Stomach (tissue), 8 donors: ENCODE measurements at regions not wholly inside any gene's neighbourhood (a gene's known extent, or its start where the extent isn't known, plus 50 kb on each side); places are given as distances from the start of the nearest gene placed in this dataset.

Experiments
- DNase-seq, 2 donors: peaks; one replicate each; pipeline versions ENCODE4 v3.0.0 to v3.0.0-alpha.2; 2013 to 2019
- H3K27ac ChIP-seq, 5 donors: fragments of 200-600 bp in 4 of 5; sonication (generic) in 4 of 5; one replicate each; pipeline ENCODE4 v1.5.1; 2013 to 2019; ENCODE audit warnings: mild to moderate bottlenecking in 1 of 5, moderate library complexity in 1 of 5
- H3K27me3 ChIP-seq, 3 donors: fragments of 200-600 bp; sonication (generic); one replicate each; pipeline ENCODE4 v1.5.1; 2017 to 2019; ENCODE audit warnings: mixed run types in 1 of 3
- H3K36me3 ChIP-seq, 4 donors: fragments of 200-600 bp; sonication (generic); 1 replicate in 3 of 4; 2 replicates in 1 of 4; pipeline ENCODE4 v1.5.1; 2016 to 2019
- H3K4me1 ChIP-seq, 4 donors: fragments of 200-600 bp; sonication (generic); one replicate each; pipeline ENCODE4 v1.5.1; 2016 to 2019
- H3K4me3 ChIP-seq, 4 donors: fragments of 200-600 bp; sonication (generic) in 3 of 4; one replicate each; pipeline ENCODE4 v1.5.1; 2016 to 2019; ENCODE audit warnings: mild to moderate bottlenecking in 1 of 4
- H3K9me3 ChIP-seq, 4 donors: fragments of 200-600 bp; sonication (generic); one replicate each; pipeline ENCODE4 v1.5.1; 2016 to 2019
- CTCF ChIP-seq, 7 experiments: fragments of 450-650 bp in 4 of 7; fragments of 200-600 bp in 3 of 7; sonication (generic) in 3 of 7; IDR thresholded peaks; one replicate each; pipeline ENCODE4 v1.5.1; 2016 to 2019; ENCODE audit warnings: antibody characterized with exemption in 7 of 7, control low read depth in 2 of 7, mild to moderate bottlenecking in 1 of 7
- EP300 ChIP-seq: sonication (generic); formaldehyde crosslinking; IDR thresholded peaks from one replicate; pipeline ENCODE4 v1.6.1; 2017; ENCODE audit warnings: antibody characterized with exemption
- POLR2A ChIP-seq, 4 donors: fragments of 450-650 bp; IDR thresholded peaks; one replicate each; pipeline ENCODE4 v1.6.1; 2016; ENCODE audit warnings: antibody characterized with exemption in 4 of 4, control low read depth in 2 of 4, mild to moderate bottlenecking in 1 of 4, moderate library complexity in 1 of 4
- POLR2AphosphoS5 ChIP-seq, 3 donors: sonication (generic); formaldehyde crosslinking; IDR thresholded peaks; one replicate each; pipeline ENCODE4 v1.6.1; 2016; ENCODE audit warnings: antibody characterized with exemption in 3 of 3
- WGBS, 5 donors: extraction: QIAGEN DNeasy Blood & Tissue Kit in 3 of 5; methylation state at CpG; one replicate each; pipeline versions ENCODE4 v1.1.5 to v1.1.7; 2013 to 2018; 5-methylcytosine and 5-hydroxymethylcytosine counted together
- intact Hi-C: fragments of 100-400 bp; cut with DNase I; formaldehyde crosslinking; loops from one replicate; pipeline ENCODE4 v1.15.1; 2023; ENCODE audit warnings: low total_unique reads
- donor health status: healthy with polysubstance abuse.
- donor health status: Bipolar disorder and iron deficiency.
- donor health status: healthy.

GRCh38 chr7:124120911-124121310, 88.0 kb upstream of the TMEM229A start:
- no peak for TF ChIP-seq CTCF (IDR thresholded peaks at IDR 0.05)
- TF ChIP-seq EP300, result no peak
- no peak for TF ChIP-seq POLR2A (IDR thresholded peaks at IDR 0.05)
- TF ChIP-seq POLR2AphosphoS5 (IDR thresholded peaks at IDR 0.05), result no peak
- Histone ChIP-seq H3K27me3 (no peaks in the 10 kb centered on the region), H3K36me3 (no peaks in the 10 kb centered on the region), H3K27ac (no peak overlapping the region), H3K4me1 (no peaks in the 10 kb centered on the region), H3K4me3 (no peak overlapping the region), H3K9me3 (peaks cover 0 to under 1% (median 0%) of the 10 kb centered on the region in 4 donors)
- intact Hi-C loops, result no loop called here
- no peak for DNase-seq

GRCh38 chr7:124113045-124113444, 80.2 kb upstream of the TMEM229A start:
- Histone ChIP-seq H3K27me3 (no peaks in the 10 kb centered on the region), H3K9me3 (peaks cover 0 to 4% (median 2%) of the 10 kb centered on the region in 4 donors), H3K4me3 (no peak overlapping the region), H3K36me3 (no peaks in the 10 kb centered on the region), H3K27ac (no peak overlapping the region), H3K4me1 (no peaks in the 10 kb centered on the region)
- WGBS, 5 donors, result 3 to 34% (median 21%) methylated on average over 1 of the region's 1 CpG
- DNase-seq, result no peak
- TF ChIP-seq POLR2AphosphoS5 (IDR thresholded peaks at IDR 0.05) (no peak), POLR2A (IDR thresholded peaks at IDR 0.05) (no peak), CTCF (IDR thresholded peaks at IDR 0.05) (no peak), EP300 (no peak)
- intact Hi-C loops, result no loop called here

GRCh38 chr7:124106575-124106974, 73.7 kb upstream of the TMEM229A start:
- no peaks in the 10 kb centered on the region for H3K4me1 ChIP-seq
- 39 to 45% (median 42%) methylated on average over 2 of the region's 2 CpGs for WGBS, 5 donors
- H3K36me3 ChIP-seq, result no peaks in the 10 kb centered on the region
- H3K9me3 ChIP-seq, result peaks cover 0 to 8% (median 2%) of the 10 kb centered on the region in 4 donors
- no peaks in the 10 kb centered on the region for H3K27me3 ChIP-seq
- no peak overlapping the region for H3K4me3 ChIP-seq
- no peak overlapping the region for H3K27ac ChIP-seq
- DNase-seq, result no peak
- intact Hi-C loops, result no loop called here
- no peak for TF ChIP-seq POLR2AphosphoS5 (IDR thresholded peaks at IDR 0.05)
- no peak for TF ChIP-seq EP300
- TF ChIP-seq CTCF (IDR thresholded peaks at IDR 0.05), result no peak
- no peak for TF ChIP-seq POLR2A (IDR thresholded peaks at IDR 0.05)

GRCh38 chr7:124101173-124101768, 68.4 kb upstream of the TMEM229A start:
- Histone ChIP-seq H3K27me3 (no peaks in the 10 kb centered on the region), H3K4me1 (no peaks in the 10 kb centered on the region), H3K27ac (no peak overlapping the region), H3K36me3 (no peaks in the 10 kb centered on the region), H3K9me3 (peaks cover 0 to 8% (median 2%) of the 10 kb centered on the region in 4 donors), H3K4me3 (no peak overlapping the region)
- 20 to 33% (median 24%) methylated on average over 5 of the region's 5 CpGs for WGBS, 5 donors
- intact Hi-C loops, result no loop called here
- TF ChIP-seq EP300, result no peak
- peak in 3 of 7 experiments; percentile 35 to 42 (median 41) for TF ChIP-seq CTCF (IDR thresholded peaks at IDR 0.05)
- DNase-seq, result peak; percentile 35 to 37
